ENCODE measurements at regions not wholly inside any gene's neighbourhood (a gene's known extent, or its start where the extent isn't known, plus 50 kb on each side); places are given as distances from the start of the nearest gene placed in this dataset.
A peak's percentile ranks its signal among the peaks of the same experiment; 100 is the strongest.

DNA sequence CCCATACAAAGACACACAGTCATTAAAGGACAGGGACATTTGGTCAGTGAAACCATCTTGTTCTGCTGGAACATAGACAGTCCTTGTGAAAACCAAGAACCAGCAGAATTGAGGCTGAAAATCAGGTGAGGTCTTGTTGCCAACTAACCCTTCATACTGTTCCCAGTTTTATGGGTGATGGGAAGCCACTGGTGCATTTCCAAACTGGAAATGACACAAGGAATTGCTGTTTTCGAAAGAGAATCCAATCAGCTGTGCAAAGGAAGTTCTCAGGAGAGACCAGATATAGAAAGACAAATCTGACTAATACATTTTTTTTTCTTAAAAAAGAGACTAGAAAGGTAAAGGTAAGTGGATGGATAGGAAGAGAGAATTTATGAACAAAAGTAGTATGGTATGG is 948.2 kb downstream of the TSN start:
- CTCF ChIA-PET = interaction anchor here (2.1 kb wide), 1 partner anchor 10 kb away, joined by 5 read pairs; no protein-coding TSS in a partner anchor

DNA sequence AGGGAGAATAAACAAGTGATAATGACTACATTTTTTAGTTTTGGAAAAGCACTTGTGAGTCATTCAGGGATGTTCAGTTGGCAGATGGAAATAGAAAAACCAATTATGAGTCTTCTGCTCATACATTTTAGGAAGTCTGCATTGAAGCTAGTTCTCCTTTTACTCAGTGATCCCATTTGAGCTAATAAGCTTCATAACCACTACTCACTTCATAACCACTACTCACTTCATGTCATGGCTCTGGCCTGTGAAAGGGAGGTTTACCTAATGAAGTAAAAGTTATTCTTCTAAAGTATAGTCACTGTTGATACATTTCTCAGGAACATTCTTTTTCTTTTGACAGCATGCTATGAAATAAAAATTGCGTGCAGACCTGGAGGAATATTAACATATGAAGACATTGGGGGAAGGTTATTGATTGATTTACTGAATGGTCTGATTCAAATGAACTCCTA is 948.7 kb downstream of the TSN start:
- TF ChIP-seq, protein P1, sequence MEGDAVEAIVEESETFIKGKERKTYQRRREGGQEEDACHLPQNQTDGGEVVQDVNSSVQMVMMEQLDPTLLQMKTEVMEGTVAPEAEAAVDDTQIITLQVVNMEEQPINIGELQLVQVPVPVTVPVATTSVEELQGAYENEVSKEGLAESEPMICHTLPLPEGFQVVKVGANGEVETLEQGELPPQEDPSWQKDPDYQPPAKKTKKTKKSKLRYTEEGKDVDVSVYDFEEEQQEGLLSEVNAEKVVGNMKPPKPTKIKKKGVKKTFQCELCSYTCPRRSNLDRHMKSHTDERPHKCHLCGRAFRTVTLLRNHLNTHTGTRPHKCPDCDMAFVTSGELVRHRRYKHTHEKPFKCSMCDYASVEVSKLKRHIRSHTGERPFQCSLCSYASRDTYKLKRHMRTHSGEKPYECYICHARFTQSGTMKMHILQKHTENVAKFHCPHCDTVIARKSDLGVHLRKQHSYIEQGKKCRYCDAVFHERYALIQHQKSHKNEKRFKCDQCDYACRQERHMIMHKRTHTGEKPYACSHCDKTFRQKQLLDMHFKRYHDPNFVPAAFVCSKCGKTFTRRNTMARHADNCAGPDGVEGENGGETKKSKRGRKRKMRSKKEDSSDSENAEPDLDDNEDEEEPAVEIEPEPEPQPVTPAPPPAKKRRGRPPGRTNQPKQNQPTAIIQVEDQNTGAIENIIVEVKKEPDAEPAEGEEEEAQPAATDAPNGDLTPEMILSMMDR (IDR thresholded peaks at IDR 0.05; ENCODE audit: control extremely low read depth, extremely low read depth, low read depth, missing control alignments) = no peak
- ChIA-PET POLR2A (no interaction called here), CTCF (interaction anchor here (2.1 kb wide), 1 partner anchor 10 kb away, joined by 5 read pairs; no protein-coding TSS in a partner anchor)
- peak; percentile 16 for DNase-seq (ENCODE audit: extremely low spot score)

More for the DNA sequence above, 948.2 kb downstream of the TSN start:
- TF ChIP-seq, protein P1 (IDR thresholded peaks at IDR 0.05; ENCODE audit: control extremely low read depth, extremely low read depth, low read depth, missing control alignments) = no peak
- no peak for DNase-seq (ENCODE audit: extremely low spot score)
- POLR2A ChIA-PET = no interaction called here

DNA sequence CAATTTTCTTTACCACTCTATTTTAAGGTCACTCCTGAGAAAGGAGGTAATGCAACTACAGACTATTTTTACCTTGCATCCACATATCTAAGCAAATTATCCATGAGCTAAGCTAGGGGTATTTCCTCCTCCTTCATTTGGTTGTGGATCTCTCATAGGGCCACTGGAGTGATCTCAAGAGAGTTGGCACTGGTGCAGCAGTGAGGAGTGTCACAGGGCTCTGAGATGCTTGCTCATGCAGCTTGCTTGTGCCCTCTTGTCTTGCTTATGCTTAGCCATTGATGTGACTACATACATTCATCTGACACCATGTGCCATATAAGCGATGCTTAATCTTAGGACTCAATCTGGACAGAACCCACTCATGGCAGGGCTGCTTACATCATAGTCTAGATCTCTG is 950.3 kb downstream of the TSN start:
- no peak for DNase-seq (ENCODE audit: extremely low spot score)
- TF ChIP-seq, protein P1 (IDR thresholded peaks at IDR 0.05; ENCODE audit: control extremely low read depth, extremely low read depth, low read depth, missing control alignments) = no peak
- ChIA-PET CTCF (interaction anchor here (1.1 to 1.7 kb wide), 4 partner anchors 8 to 32 kb away, joined by 3 read pairs; no protein-coding TSS in a partner anchor), POLR2A (no interaction called here)

DNA sequence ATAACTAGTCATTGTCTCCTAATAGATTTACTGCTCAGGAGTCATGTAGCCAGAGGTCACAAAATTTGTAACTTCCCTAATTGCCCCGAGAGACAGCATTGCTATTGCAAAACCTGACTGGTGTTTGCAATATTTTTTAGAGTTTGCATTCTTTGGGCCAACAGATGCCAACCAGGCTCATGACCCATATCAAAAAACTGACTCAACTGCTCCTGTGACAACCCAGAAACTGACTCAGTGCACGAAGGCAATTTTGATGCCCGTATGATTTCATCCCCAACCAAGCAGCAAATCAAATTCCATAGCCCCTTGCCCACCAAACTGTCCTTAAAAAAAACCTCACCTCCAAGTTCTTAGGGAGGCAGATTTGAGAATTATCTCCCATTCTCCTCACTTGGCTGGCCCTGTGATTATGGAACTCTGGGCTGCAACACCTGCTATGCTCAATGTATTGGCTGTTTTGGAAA is 951.3 kb downstream of the TSN start:
- CTCF ChIA-PET = interaction anchor here (1.2 to 1.7 kb wide), 3 partner anchors 12 to 31 kb away, joined by 3 read pairs; no protein-coding TSS in a partner anchor

DNA sequence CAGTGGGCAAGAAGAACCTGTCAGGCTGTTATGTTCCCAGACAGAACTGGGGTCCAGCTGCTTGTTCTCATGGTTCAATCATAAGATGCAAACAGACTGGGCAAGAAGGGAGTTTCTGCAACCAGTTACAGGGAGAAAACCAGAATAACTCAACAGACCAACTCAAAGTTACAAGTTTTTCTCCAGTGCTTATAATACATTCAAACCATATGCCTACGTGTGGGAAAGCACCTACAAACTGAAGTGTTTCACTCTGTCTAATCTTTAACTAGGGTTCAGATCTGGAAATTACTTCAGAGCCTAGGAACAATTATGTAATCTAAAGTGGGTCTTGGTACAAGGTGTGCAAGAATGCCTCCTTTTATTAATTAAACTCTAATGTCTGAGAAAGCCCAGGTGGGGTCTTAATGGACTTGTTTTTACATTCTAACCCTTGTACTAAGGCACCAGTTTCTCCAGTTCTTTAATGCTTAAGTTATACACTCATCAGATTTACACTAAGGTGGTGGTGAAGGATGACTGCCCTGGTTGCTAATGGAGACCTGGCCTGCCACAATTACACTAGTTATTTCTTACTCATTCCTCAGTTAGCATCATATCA is 951.9 kb downstream of the TSN start:
- peak; percentile 25 for DNase-seq (ENCODE audit: extremely low spot score)
- ChIA-PET POLR2A (no interaction called here), CTCF (interaction anchor here (1.7 kb wide), 1 partner anchor 12 kb away, joined by 3 read pairs; no protein-coding TSS in a partner anchor)
- TF ChIP-seq, protein P1 (IDR thresholded peaks at IDR 0.05; ENCODE audit: control extremely low read depth, extremely low read depth, low read depth, missing control alignments) = no peak

More for the DNA sequence above, 951.3 kb downstream of the TSN start:
- TF ChIP-seq, protein P1 (IDR thresholded peaks at IDR 0.05; ENCODE audit: control extremely low read depth, extremely low read depth, low read depth, missing control alignments) = no peak
- no peak for DNase-seq (ENCODE audit: extremely low spot score)
- POLR2A ChIA-PET = interaction anchor here (0.6 kb wide), 1 partner anchor 1519 kb away, joined by 3 read pairs; no protein-coding TSS in a partner anchor

DNA sequence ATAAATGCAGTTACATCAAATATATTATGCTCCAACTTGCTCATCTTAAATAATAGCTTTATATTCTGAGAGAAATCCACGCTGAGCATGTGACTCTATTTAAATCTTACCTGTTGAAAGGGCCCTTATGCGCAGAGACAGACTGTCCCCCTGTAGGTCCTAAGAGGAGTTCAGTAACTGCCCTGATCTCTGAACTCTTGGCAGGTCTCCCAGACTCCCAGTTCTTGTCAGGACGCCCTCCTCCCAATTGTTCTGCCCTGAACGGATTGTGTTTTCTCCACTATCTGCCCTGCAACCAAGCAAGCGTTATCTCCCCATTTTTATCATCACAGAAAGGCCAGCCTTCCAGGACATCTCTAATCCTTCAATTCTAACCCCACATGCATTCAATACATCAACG is 954.6 kb downstream of the TSN start:
- no peak for DNase-seq (ENCODE audit: extremely low spot score)
- TF ChIP-seq, protein P1 (IDR thresholded peaks at IDR 0.05; ENCODE audit: control extremely low read depth, extremely low read depth, low read depth, missing control alignments) = no peak
- CTCF ChIA-PET = interaction anchor here (1.7 to 2.2 kb wide), 2 partner anchors 9 to 14 kb away, joined by 3 to 4 read pairs; no protein-coding TSS in a partner anchor
- POLR2A ChIA-PET = no interaction called here

All from GM10248 (cell line).